NCI-H82 treated with DMSO at 0.1 percent for 48 hours (cell line): ENCODE measurements at regions not wholly inside any gene's neighbourhood (a gene's known extent, or its start where the extent isn't known, plus 50 kb on each side); places are given as distances from the start of the nearest gene placed in this dataset.
"Not testable (repeated sequence)": the region's sequence is repeated elsewhere in the genome, so short reads cannot be mapped to it uniquely, and the experiment has no call there.

Experiments used
- DNase-seq: peaks from one replicate; lab custom pipeline; 2025; ENCODE audit not compliant: unreplicated experiment; lab: John Stamatoyannopoulos, UW

DNA sequence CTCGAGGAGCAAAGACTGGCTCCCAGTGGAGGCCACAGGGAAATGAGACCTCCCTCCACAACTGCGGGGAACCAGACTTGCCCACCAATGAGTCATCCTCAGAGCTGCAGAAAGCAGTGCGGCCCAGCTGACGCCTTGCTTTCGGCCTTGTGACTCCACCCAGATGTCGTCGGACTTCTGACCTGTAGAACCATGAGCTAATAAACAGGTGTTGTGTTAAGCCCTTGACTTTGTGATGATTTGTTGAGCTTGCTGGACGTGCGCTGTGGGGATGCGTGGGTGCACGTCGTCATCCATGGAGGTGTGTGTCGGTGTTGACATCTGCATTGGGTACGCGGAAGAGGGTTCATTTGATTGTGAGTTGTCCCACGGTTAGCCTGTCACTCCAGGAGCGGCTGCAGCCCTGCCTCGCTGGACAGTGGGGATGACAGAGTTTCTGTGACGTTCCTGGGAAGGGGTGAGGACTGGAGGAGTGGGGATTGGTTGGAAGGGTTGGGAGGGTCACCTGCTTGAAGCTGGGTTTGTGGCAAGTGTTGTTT, 154.1 kb downstream of the SH3BP4 start:
- DNase-seq, result no peak

DNA sequence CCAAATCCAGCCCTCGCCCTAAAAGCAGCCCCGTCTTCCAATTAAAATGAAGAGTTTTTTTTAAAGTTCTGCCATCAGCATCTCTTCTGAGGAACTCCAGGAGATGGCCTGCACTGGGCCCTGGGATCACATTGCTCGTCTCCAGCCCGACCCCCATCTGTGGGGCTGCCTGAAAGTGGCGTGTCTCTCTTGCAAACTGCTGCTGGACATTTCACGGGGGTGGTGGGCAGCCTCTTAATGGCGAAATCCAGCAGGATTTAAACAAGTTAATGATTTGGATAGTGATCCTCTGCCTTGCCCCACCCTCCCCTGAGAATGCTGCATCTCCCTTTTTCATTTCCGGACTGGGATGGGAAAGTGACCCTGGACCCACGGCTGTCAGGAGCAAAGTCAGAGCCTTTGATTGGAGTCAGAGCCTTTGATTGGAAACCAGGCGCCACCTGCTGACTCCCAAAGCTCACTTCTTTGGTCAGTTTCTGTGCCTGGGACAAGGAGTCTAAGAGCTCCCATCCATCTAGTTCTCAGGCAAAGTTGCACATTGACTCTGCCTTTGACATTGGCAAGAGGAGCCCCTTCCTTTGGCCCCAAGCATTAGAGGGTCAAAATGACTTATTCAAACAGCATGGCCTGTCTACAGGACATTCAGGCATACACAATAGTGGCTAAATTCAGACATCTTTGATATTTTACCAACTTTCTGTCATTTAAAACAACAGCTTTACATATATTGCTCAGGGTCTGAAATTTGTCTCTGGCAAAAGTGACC, 155.2 kb downstream of the SH3BP4 start:
- peak; percentile 31 for DNase-seq

DNA sequence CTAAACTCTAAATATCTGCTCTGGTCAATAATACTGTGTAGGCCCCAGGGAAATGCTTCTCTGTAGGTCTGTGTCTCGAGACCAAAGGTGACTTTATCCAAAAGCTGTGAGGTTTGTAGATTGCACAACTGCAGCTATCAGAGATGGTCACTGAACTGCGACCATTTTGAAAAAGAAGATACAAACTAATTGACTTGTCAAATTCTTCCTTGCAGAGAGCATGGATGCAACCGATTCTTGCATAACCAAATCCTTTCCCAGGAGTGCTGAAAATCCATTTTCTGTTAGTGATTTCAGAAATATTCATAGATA, 155.8 kb downstream of the SH3BP4 start:
- DNase-seq, result no peak

DNA sequence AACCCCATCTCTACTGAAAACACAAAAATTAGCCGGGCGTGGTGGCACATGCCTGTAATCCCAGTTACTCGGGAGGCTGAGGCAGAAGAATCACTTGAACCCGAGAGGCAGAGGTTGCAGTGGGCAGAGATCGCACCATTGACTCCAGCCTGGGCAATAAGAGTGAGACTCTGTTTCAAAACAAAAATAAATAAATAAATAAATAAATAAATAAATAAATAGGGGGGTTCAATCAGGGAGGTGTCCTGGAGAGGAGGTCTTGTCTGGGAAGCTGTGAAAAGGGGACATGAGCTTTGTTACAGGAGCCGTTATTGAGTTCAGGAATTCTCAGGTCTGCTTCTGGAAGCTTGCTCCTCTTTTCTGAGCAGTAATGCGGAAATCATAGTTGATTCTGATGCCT, 157.7 kb downstream of the SH3BP4 start:
- not testable (repeated sequence) for DNase-seq

DNA sequence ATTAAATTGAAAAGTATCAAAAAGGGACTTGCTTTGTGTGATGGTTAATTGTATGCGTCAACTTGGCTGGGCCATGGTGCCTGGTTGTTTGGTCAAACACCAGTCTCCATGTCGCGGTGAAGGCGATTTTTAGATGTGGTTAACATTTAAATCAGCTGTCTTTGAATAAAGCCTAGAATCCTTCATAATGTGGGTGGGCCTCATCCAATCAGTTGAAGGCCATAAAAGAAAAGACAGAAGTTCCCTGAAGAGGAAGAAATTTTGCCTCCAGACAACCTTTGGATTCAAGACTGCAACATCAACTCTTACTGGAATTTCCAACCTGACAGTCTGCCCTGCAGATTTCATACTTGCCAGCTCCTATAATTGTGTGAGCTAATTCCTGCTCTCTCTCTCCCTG, 160.5 kb downstream of the SH3BP4 start:
- DNase-seq, result no peak

DNA sequence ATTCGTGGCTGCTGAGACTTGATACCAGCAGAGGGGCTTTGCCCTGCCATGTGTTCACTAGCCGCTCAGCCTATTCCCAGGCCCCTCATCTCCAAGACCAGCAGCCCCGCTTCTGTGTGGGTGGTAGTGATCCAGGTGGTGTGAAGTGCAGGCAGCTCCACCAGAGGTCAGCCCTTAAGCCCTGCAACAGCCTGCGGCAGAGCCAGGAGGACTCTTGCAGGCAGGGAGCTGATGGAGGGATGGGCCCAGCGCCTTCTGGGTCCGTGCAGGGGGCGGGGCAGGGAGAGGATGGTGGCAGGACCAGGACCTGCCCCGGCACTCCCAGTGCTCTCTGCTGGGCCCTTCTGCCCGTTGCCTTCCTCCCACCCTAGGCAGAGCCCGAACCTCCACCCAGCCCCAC, 162.0 kb downstream of the SH3BP4 start:
- no peak for DNase-seq

DNA sequence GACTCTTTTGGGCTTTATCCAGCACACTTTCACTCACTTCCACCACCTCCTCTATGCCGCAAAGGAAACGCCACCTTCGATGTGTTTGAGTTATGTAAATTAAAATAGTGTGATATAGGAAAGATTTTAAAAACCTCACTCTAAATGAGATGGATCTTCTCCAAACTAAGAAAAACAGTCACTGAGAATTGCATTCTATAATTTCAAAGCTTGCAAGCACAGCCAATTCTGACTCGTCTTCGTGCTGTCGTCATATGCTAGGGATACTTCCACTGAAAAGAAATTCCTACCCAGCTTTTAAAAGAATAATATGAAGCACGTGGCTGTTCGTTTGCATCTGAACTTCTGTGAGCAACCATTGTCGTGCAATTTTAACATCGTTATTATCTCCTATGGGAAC, 162.5 kb downstream of the SH3BP4 start:
- DNase-seq, result no peak

DNA sequence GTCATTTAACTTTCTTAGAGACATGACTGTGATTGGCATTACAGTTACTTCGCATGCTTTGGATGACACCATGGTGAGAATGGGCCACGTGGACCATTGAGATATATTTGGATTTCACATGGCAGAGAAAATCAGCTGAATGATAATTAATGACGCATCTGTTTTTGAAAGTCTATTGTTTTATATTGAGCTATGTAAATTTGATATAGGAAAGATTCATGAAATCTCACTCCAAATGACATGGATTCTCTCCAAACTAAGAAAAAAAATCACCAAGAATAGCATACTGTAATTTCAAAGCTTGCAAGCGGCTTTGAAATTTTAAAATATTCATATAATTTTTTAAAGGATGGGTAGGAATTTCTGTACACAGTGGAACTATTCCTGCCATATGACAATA, 163.7 kb downstream of the SH3BP4 start:
- DNase-seq, result no peak

DNA sequence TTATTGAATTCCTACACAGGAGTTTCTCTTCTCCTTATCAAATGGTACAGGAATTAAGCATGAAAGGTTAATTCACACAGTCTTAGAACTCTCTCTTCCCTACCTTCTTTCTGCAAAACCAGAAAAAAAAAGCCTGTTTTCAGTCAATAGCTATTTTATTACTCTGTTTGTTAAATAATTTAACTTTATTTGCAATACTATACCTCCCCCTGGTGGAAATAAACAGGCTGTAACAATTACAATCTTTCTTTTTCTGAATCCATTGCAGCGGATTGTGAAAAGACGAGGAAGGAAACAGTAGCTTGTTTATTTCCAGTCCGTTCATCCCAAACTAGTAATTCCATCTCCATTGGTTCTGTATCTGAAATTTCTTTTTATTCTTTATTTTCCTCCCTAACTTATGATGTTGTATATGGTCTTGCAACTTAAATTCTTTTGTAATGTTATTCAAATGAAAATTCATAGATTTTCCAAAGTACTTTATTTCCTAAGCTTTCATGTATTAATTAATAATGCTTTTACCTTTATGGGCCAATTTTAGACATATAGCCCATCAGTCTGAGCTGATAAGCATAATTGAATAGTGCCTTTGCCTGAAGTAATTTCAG, 165.2 kb downstream of the SH3BP4 start:
- DNase-seq, result peak; percentile 23

DNA sequence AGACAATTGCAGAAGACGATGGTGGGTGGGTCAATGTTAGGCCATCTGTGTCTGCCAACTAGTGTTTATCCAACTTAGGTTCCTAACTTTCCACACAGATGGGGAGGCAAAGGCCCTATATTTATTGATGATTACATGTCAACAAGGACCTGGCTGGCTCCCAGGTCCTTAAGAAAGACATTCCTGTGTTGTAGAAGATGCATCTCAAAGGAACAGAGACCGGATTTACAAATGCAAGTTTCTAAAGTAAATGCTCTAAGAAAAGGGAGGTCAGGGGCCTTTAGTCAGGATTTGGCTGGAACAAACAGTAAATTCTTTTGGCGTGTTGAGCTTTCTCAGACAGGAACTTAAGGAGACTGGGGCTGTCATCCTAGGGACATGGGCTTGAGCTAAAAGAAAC, 175.0 kb downstream of the SH3BP4 start:
- DNase-seq, result no peak

DNA sequence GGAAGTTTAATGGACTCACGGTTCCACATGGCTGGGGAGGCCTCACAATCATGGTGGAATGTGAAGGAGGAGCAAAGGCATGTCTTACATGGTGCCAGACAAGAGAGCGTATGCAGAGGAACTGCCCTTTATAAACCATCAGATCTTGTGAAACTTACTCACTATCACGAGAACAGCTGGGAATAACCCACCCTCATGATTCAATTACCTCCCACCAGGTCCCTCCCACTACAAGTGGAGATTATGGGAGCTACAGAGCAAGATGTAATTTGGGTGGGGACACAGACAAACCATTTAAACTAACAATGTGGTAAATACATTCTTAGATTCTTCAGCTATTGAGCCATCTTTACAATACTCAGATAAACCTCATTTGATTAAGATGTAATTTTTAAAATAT, 176.1 kb downstream of the SH3BP4 start:
- DNase-seq, result no peak

DNA sequence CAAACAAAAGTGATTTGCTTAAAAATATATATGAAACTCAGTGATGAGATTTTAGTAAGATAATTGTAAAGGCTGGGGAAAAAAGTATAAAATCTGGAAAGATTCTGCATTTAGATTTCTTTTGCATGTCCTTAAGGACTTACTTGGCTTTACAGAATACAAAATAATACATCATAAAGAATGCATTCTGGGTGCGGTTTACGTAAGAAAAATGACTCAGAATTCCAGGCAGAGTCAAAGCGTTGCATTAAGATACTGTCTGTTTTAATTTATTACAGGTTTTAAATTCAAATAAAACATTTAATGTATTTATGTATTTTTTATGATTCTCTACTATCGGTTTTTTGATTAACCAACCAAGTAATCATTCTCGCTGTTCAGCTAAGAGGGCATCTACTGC, 178.0 kb downstream of the SH3BP4 start:
- no peak for DNase-seq

DNA sequence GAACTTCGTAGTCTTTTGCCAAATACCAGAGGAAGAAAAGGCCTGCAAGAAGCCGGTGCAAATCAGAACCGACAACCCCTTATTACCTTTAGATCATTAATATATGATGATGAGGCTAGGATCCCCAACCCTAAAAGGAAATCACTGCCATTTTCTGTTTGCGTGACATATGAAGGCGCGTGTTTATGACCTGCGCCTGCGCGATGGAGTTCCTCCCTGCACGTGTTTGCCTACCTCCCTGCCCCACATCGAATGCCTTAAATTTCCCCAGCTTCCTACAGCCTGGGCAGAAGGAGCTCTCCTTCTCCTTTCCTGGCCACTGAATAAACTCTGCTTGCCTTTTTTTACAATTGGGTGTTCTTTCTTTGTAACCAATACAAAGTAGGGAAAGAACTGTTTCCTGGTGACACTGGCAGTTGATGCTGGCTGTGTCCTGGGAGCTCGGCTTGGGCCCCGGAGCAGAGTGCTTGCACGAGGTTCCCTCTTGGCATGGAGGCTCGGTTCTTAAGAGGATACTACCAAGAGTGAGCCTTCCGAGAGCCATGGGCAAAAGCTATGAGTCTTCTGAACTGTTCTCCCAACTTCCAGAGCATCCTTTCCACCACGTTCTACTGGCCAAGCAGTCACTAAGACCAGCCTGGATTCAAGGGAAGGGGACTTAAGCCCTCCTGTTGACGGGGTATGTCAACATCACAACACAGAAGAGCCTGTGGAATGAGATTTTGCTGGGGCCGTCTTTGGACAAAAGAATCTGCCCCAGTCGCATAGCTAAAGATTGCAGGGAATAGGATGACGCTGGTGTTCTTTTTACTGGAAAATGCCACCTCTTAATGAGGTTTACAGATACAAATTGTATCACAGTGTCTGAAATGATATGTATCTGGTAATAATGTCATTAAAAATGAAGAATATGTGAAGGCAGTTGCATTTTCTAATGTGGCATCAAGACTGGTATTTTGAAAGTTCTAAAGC, 179.8 kb downstream of the SH3BP4 start:
- no peak for DNase-seq

DNA sequence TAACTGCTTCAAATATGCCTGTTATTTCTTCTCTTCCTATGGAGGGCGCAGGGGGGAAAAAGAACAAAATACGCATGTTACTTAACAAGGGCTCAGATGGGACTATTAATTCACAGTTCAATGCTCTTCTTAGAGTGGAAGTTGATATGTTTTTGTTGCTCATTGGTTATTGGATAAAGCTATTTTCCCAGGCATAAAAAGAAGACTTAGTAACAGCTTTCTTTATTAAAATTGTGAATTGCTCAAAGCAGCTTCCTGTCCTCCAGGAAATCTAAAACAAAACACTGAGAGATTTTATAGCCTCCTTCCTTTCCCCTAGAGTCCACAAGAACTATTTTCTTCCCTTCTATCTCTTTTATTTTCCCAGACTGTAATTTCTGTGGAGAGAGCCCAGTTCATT, 180.8 kb downstream of the SH3BP4 start:
- no peak for DNase-seq

DNA sequence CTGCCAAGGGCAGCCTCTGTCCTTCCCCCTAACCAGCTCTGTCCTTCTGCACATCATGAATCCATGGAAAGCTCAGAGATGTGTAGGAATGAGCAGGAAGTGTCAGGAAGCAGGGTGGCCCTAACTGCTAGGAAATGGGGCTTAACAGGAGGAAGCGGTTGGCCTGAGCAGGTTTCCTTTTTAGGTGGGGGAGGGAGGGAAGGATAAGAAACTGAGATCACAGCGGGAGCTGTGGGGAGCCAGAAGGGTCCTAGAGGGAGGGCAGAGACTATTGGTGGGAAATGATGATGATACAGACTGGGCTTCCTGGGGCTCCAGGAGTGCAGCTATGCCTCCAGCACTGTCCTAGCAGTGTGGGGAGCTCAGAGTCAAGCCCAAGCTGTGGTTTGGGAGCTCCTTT, 182.0 kb downstream of the SH3BP4 start:
- DNase-seq, result no peak

DNA sequence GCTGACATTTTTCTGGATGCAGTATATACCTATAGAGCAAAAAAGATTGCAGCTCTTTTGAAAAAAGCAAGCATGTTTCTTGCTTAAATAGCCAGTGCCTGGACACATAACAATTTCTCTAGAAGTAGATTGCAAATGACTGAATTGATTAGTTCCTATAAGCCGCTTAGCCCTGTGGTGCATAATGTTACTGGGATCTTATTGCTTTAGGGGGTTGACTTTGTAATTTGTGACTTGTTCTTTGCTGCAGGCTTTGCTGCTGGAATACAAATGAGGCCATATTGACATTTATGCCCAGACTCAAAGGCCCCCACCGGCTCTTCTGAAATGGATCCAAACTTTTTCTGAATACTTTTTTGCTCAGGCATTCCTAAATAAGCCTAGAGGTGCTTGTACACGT, 182.6 kb downstream of the SH3BP4 start:
- DNase-seq, result no peak

DNA sequence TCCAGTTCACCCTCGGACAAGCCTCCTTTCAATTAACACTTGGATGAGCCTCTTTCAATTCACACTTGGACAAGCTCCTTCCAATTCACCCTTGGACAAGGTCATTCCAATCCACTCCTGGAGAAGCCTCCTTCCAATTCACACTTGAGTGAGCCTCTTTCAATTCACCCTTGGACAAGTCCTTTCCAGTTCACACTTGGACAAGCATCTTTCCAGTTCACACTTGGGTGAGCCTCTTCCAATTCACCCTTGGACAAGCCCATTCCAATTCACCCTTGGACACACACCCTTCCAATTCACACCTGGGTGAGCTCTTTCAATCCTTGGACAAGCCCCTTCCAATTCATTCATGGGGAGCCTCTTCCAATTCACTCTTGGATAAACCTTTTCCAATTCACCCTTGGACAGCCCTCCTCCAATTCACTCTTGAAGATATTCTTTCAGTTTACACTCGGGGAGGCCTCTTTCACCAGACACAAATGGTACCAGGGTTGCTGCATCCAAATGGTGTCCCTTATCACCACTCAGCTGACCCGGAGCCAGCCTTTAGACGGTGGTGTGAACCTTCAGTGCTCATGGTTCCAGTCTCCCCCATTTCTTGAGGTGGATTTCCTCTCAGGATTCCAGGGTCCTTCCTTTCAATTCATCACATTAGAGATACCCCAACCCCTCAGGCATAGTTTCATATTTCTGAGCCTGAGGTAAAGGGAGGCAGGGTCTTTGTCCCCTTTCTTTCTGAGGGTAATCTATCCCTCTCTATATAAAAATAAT, 183.6 kb downstream of the SH3BP4 start:
- DNase-seq, result no peak

DNA sequence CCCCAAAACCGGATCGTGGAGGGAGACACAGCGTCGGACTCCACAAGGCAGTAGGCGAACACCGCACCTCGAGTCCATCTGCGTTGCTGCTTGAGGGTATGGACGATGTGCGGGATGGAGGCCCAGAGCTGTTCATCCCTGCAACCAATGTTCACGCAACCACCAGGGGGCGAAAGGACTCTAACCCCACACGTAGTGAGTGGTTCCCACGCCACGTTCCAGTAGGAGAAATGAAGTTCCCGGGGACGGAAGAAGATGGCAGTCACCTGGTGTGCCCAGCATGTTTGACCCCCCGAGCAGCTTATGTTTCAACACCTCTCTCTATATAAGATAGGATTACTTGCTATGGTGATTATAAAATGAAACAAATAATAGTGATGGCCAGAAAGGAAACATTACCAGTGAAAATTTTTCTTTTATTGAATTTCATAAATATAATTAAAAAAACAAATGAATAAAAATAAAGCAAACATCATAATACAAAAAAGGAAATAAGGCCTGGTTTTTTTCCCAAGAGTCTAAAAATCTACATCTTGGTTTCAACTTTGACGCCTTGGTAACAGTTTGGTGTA, 184.3 kb downstream of the SH3BP4 start:
- DNase-seq, result peak; percentile 63

DNA sequence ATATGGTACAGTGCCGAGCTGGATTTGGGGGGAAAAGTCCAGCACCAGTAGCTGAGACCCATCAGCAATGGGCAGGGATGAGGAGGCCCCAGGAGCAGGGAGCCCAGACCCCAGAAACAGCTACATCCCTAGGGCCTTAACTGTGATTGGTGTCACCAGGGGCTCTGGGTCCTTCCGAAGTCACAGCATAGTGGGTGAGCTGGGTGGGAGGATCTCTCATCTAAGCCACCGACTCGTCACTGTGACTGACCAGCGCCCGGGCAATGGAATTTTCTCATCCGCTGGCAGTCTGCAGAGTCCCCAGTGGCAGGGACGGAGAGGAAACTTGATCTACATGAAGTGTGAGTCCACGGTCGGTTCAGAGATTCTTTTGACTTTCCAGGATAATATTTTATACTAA, 186.5 kb downstream of the SH3BP4 start:
- DNase-seq, result no peak

DNA sequence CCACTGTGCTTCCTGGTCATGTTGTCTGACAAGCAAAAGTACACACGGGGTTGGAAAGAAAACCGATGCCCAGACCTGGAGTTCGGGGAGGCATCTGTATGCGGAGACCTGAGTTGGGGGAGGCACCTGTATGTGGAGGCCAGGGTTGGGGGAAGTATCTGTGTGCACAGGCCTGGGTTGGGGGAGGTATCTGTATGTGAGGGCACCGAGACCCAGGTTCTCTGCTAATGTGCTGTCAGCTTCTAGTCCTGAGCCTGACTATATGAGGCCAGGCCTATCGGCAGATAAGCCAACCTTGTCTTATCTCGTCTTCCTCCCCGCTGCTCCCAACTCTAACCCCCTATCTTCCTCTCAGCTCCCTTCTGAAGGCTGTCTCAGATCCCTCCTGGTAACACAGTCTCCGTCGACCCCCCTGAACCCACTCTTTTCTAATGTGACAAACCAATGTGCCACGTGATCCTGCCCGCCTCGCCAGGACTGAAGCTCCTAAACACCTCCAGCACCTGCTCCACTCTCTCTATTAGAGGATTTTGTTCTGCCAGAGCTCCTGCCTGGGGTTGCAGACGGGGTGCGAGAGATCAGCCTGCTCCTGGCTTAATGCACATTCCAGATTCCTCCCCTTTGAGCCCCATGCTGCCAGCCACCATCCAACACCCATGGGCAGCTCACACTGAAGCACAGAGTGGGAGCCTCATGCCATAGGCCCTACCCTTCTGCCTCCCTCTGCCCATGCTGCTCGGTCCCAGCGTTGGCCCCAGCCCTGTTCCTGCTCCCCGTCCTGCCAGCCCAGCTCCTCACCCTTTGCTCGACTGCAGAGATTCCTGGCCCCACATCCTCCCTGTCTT, 188.4 kb downstream of the SH3BP4 start:
- DNase-seq, result no peak
